GM13977 (cell line): ENCODE measurements at regions not wholly inside any gene's neighbourhood (a gene's known extent, or its start where the extent isn't known, plus 50 kb on each side); places are given as distances from the start of the nearest gene placed in this dataset.

Experiments used
- DNase-seq: peaks from one replicate; pipeline ENCODE4 v3.0.0; 2012; ENCODE audit warnings: low spot score
- CTCF ChIP-seq: IDR thresholded peaks from 2 replicates; pipeline ENCODE4 v1.5.1; 2012; ENCODE audit warnings: mild to moderate bottlenecking, control low read depth; ENCODE audit not compliant: insufficient read depth; ENCODE audit errors: extremely low read depth, missing control alignments
- in situ Hi-C: fragments of 300-500 bp; cut with MboI; formaldehyde crosslinking; loops from one replicate; pipeline ENCODE4 v1.12.0; 2022; ENCODE audit warnings: low sequenced_read_pairs, low pct_unique_long_range_greater_than_20kb, mixed read lengths, inconsistent platforms; ENCODE audit not compliant: unreplicated experiment

GRCh38 chr15:55035749-55036148 lies 161.0 kb downstream of the RSL24D1 start:
- DNase-seq = no peak
- in situ Hi-C loops = no loop called here
- no peak for TF ChIP-seq CTCF

DNA sequence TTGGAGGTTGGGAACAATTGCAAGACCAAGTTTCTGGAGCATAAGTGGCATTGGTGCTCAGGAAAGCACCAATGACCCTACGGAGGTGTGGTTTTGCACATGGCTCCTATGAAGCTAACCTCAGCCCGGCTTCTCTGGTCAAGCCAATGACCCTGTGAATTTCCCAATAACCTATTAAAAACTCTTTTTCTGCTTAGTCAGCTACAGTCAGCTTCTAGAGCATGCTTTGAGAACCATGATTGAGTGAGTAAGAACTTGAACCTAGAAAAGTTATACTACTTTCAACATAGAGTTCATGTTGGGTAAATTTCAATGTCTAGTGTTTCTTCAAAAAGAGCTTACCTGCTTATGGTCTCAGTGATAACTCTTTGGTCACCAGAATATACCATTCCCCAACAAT lies 163.2 kb downstream of the RSL24D1 start:
- no peak for TF ChIP-seq CTCF
- no peak for DNase-seq
- in situ Hi-C loops = no loop called here

- no peak for TF ChIP-seq CTCF
- in situ Hi-C loops = no loop called here
These were observed 165.0 kb downstream of the RSL24D1 start for GRCh38 chr15:55031727-55032126.

GRCh38 chr15:55026381-55026780 lies 170.4 kb downstream of the RSL24D1 start:
- no peak for DNase-seq
- no peak for TF ChIP-seq CTCF
- in situ Hi-C loops = no loop called here

More at GRCh38 chr15:55031727-55032126, 165.0 kb downstream of the RSL24D1 start:
- DNase-seq = no peak

DNA sequence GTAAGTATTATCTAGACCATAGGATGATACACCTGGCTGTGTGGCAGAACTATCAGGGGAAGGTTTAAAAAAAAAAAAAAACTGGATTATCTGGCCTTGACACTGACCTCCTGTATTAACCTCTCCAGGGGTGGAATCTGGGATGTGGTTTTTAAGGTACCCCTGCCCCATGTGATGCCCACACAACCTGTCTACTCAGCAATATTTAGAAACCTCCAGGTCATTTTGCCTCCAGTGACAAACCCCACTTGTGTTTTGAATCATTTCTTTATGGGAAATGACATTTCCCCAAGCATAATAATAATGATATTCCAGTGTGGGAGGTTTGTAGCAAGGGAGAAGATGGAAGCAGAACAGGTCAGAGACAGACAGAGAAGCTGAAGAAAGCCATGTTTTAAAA lies 179.1 kb downstream of the RSL24D1 start:
- no peak for TF ChIP-seq CTCF
- in situ Hi-C loops = no loop called here
- no peak for DNase-seq

- in situ Hi-C loops = no loop called here
- no peak for TF ChIP-seq CTCF
- DNase-seq = no peak
These were observed 180.5 kb downstream of the RSL24D1 start for GRCh38 chr15:55016225-55016624.

- TF ChIP-seq CTCF = no peak
- DNase-seq = no peak
- in situ Hi-C loops = no loop called here
These were observed 181.7 kb downstream of the RSL24D1 start for GRCh38 chr15:55015093-55015445.
